ENCODE measurements at regions not wholly inside any gene's neighbourhood (a gene's known extent, or its start where the extent isn't known, plus 50 kb on each side); places are given as distances from the start of the nearest gene placed in this dataset.

DNA sequence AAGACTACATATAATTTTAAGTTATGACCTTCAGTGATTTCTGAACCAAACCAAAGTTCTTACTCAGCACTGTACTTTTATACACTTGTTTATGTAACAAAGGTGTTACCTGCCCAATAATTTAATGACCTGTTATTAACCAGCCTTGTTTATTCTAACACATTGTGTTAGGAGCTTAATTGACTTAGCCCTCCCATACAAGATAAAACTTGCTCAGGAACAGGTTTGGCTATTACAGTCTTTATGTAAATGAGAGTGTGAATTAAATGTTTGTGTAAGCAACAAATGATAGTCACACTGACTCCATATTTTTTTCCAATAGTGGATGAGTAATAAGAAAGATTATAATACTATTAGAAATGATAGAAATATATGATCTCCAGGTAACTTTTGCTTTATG, 51.8 kb upstream of the MYCBP2 start:
- DNase-seq = no peak

GRCh38 chr13:77377016-77377415, 50.1 kb upstream of the MYCBP2 start:
- no peak for DNase-seq
